Neural crest cell (in vitro differentiated cells): ENCODE measurements at regions not wholly inside any gene's neighbourhood (a gene's known extent, or its start where the extent isn't known, plus 50 kb on each side); places are given as distances from the start of the nearest gene placed in this dataset.

Source experiments
- DNase-seq: peaks from one replicate; pipeline ENCODE4 v3.0.0; 2021; ENCODE audit warnings: low read depth, mixed read lengths, low spot score
- H3K27ac Mint-ChIP-seq: one replicate; pipeline ENCODE4 v1.8.0; 2021; ENCODE audit warnings: mild to moderate bottlenecking, mixed read lengths; ENCODE audit not compliant: unreplicated experiment
- H3K27me3 Mint-ChIP-seq: 2 replicates; pipeline ENCODE4 v1.8.0; 2021; ENCODE audit warnings: low read depth, mild to moderate bottlenecking, mixed read lengths
- H3K36me3 Mint-ChIP-seq: 2 replicates; pipeline ENCODE4 v1.8.0; 2021; ENCODE audit warnings: low read depth, mild to moderate bottlenecking, mixed read lengths
- H3K4me1 Mint-ChIP-seq: 2 replicates; pipeline ENCODE4 v1.8.0; 2021; ENCODE audit warnings: mixed read lengths
- H3K4me3 Mint-ChIP-seq: one replicate; pipeline ENCODE4 v1.8.0; 2021; ENCODE audit warnings: mild to moderate bottlenecking, mixed read lengths
- H3K9me3 Mint-ChIP-seq: 2 replicates; pipeline ENCODE4 v1.8.0; 2021; ENCODE audit warnings: mixed read lengths
- TF ChIP-seq, protein P1 (sequence below): fragments of 200-600 bp; sonication (generic); conservative IDR thresholded peaks from 2 replicates; pipeline ENCODE4 v1.5.0; 2021; ENCODE audit warnings: antibody characterized with exemption, mild to moderate bottlenecking

DNA sequence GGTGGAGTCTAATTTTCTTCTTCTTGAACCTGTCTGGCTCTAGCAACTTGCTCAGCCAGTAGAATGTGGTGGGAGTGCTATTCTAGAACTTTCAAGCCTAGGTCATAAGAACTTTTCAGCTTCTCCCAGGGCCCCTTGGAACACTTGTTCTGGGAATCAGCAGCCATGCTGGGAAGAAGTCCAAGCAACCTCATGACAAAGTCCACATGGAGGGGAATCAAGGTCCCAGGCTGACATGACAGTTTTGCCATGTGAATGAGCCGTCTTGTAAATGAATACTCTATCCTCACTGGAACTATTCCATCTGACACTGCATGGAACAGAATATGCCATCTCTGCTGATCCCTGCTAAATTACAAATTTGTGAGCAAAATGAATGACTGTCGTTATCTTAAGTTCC, 214.2 kb upstream of the TBX3 start:
- H3K36me3 Mint-ChIP-seq = no peaks in the 10 kb centered on the region
- H3K9me3 Mint-ChIP-seq = no peaks in the 10 kb centered on the region
- no peaks in the 10 kb centered on the region for H3K27me3 Mint-ChIP-seq
- no peak for DNase-seq
- H3K27ac Mint-ChIP-seq = no peak overlapping the region
- H3K4me3 Mint-ChIP-seq = no peak overlapping the region
- TF ChIP-seq, protein P1, sequence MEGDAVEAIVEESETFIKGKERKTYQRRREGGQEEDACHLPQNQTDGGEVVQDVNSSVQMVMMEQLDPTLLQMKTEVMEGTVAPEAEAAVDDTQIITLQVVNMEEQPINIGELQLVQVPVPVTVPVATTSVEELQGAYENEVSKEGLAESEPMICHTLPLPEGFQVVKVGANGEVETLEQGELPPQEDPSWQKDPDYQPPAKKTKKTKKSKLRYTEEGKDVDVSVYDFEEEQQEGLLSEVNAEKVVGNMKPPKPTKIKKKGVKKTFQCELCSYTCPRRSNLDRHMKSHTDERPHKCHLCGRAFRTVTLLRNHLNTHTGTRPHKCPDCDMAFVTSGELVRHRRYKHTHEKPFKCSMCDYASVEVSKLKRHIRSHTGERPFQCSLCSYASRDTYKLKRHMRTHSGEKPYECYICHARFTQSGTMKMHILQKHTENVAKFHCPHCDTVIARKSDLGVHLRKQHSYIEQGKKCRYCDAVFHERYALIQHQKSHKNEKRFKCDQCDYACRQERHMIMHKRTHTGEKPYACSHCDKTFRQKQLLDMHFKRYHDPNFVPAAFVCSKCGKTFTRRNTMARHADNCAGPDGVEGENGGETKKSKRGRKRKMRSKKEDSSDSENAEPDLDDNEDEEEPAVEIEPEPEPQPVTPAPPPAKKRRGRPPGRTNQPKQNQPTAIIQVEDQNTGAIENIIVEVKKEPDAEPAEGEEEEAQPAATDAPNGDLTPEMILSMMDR = no peak
- H3K4me1 Mint-ChIP-seq = no peaks in the 10 kb centered on the region

DNA sequence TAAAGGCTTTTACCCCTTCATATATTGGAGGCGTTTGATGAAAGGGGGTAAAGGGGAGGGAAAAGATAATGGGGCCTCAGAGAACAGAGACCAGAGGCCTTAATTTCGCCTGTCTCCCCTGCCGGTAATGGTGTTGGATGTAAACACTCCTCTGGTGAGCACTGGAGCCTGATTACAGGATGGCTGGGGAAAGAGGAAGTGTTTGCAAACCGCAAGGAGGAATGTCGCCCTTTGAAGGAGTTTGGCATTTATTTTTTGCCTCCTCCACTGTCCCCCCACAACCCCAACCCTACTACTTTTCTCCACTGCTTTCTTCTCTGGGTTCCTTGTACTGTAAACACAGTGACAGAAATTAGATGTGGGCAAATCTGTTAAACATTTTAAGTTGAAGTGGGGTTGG, 211.9 kb upstream of the TBX3 start:
- Mint-ChIP-seq H3K36me3 (no peaks in the 10 kb centered on the region), H3K4me1 (no peaks in the 10 kb centered on the region), H3K27me3 (peaks cover 10% of the 10 kb centered on the region), H3K9me3 (no peaks in the 10 kb centered on the region), H3K27ac (no peak overlapping the region), H3K4me3 (no peak overlapping the region)
- TF ChIP-seq, protein P1 = no peak
- no peak for DNase-seq

DNA sequence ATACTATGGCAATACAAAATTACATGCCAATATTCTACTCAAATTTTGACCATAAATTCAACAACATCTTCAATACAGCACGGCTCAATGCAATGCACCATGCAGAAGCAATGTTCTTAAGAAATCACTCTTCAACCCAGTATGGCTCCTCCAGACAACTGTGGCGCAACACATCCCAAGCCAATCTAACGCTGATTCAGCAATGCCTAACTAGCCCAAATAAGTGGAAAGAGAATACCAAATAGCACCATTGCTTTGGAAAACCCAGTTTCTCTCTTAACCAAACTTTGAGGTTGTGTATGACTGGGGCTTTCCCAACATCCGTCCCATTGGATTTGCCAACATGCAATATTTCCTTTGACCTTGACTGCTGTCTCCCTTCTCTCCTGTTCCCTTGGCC, 211.1 kb upstream of the TBX3 start:
- Mint-ChIP-seq H3K9me3 (no peaks in the 10 kb centered on the region), H3K27ac (no peak overlapping the region), H3K27me3 (peaks cover 10% of the 10 kb centered on the region), H3K36me3 (no peaks in the 10 kb centered on the region), H3K4me3 (no peak overlapping the region), H3K4me1 (no peaks in the 10 kb centered on the region)
- DNase-seq = no peak
- TF ChIP-seq, protein P1 = no peak

DNA sequence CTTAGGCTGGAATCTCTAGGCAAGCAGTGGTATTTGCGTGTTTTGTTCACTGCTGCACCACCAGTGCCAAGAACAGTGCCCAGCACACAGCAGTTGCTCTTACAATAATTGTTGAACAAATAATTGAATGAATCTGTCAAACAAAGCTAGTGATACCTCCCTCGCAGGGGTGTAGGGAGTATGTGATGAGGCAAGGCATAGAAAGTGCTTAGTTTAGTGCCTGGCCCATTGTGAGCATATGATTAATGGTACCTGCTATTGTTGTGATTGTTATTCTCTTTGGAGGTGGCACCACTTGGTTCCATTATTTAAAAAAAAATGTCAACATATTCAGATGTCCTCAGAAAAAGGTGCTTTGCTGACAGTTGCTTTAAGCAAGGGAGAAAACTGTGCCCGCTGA, 210.1 kb upstream of the TBX3 start:
- Mint-ChIP-seq H3K27me3 (peaks cover 14% of the 10 kb centered on the region), H3K27ac (no peak overlapping the region), H3K36me3 (no peaks in the 10 kb centered on the region), H3K4me3 (no peak overlapping the region), H3K4me1 (no peaks in the 10 kb centered on the region), H3K9me3 (no peaks in the 10 kb centered on the region)
- TF ChIP-seq, protein P1 = no peak
- DNase-seq = no peak

DNA sequence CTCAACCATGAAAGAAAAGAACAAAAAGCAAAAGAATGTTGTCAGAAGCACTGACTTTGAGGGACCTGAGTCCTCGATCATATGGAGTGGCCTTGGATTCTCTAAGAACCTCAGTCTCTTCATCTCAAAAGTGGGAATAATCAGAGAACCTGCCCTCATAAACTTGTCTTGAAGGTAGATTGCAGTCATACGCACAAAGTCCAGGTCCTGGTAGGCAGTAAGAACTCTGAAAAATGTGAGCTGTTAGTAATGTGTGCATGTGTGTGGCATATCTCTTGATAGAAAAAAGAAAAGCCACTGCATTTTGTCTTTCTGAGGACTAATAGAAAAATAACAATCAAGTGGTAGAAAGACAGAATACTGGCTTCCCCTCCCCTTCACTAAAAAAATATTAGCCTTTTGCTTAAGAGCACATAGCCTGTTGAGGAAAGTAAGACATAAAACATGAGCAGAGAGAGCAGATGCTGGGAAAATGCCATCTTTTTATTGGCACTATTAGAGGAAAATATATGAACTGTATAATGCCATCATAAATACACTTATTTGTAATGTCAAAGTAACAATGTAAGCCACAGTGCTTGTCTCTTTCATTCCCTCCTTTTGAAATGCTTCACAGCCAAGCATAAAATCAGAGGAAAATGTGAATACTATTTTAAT, 205.1 kb upstream of the TBX3 start:
- Mint-ChIP-seq H3K36me3 (no peaks in the 10 kb centered on the region), H3K4me1 (no peaks in the 10 kb centered on the region), H3K4me3 (no peak overlapping the region), H3K9me3 (no peaks in the 10 kb centered on the region), H3K27me3 (peaks cover 14% of the 10 kb centered on the region), H3K27ac (no peak overlapping the region)
- no peak for DNase-seq
- TF ChIP-seq, protein P1 = no peak
